ENCODE measurements at regions not wholly inside any gene's neighbourhood (a gene's known extent, or its start where the extent isn't known, plus 50 kb on each side); places are given as distances from the start of the nearest gene placed in this dataset.

GRCh38 chr10:8211631-8212030 lies 157.1 kb downstream of the GATA3 start:
- no peak for TF ChIP-seq CTCF (IDR thresholded peaks at IDR 0.05; ENCODE audit: insufficient read depth, low read depth, low read length)
- no peak for TF ChIP-seq EZH2 (IDR thresholded peaks at IDR 0.05; ENCODE audit: insufficient read depth, low read length)
